Osteocyte (in vitro differentiated cells): ENCODE measurements at regions not wholly inside any gene's neighbourhood (a gene's known extent, or its start where the extent isn't known, plus 50 kb on each side); places are given as distances from the start of the nearest gene placed in this dataset.
A peak's percentile ranks its signal among the peaks of the same experiment; 100 is the strongest.

ENCODE experiments used
- DNase-seq: peaks from one replicate; pipeline ENCODE4 v3.0.0; 2021; ENCODE audit warnings: mixed read lengths; ENCODE audit not compliant: unreplicated experiment; ENCODE audit errors: extremely low spot score
- H3K27ac Mint-ChIP-seq: one replicate; pipeline ENCODE4 v1.8.0; 2021; ENCODE audit warnings: mild to moderate bottlenecking, mixed read lengths; ENCODE audit not compliant: unreplicated experiment
- H3K27me3 Mint-ChIP-seq: one replicate; pipeline ENCODE4 v1.8.0; 2021; ENCODE audit warnings: mixed read lengths; ENCODE audit not compliant: unreplicated experiment
- H3K36me3 Mint-ChIP-seq: one replicate; pipeline ENCODE4 v1.8.0; 2021; ENCODE audit warnings: mixed read lengths; ENCODE audit not compliant: unreplicated experiment
- H3K4me1 Mint-ChIP-seq: one replicate; pipeline ENCODE4 v1.8.0; 2021; ENCODE audit warnings: mixed read lengths; ENCODE audit not compliant: unreplicated experiment
- H3K4me3 Mint-ChIP-seq: one replicate; pipeline ENCODE4 v1.8.0; 2021; ENCODE audit warnings: mild to moderate bottlenecking, moderate library complexity, mixed read lengths; ENCODE audit not compliant: unreplicated experiment
- H3K9me3 Mint-ChIP-seq: one replicate; pipeline ENCODE4 v1.8.0; 2021; ENCODE audit warnings: mixed read lengths; ENCODE audit not compliant: unreplicated experiment
- CTCF ChIP-seq: fragments of 200-600 bp; sonication (generic); IDR thresholded peaks from 2 replicates; pipeline ENCODE4 v1.5.0; 2021; ENCODE audit warnings: antibody characterized with exemption, mild to moderate bottlenecking, moderate library complexity

- H3K4me1 Mint-ChIP-seq = no peaks in the 10 kb centered on the region
- no peaks in the 10 kb centered on the region for H3K36me3 Mint-ChIP-seq
- no peaks in the 10 kb centered on the region for H3K9me3 Mint-ChIP-seq
- no peak for DNase-seq
- TF ChIP-seq CTCF = no peak
- no peak overlapping the region for H3K4me3 Mint-ChIP-seq
- H3K27me3 Mint-ChIP-seq = no peaks in the 10 kb centered on the region
- no peak overlapping the region for H3K27ac Mint-ChIP-seq
Measured at GRCh38 chr3:146903927-146904326, 298.8 kb upstream of the PLSCR5 start.

DNA sequence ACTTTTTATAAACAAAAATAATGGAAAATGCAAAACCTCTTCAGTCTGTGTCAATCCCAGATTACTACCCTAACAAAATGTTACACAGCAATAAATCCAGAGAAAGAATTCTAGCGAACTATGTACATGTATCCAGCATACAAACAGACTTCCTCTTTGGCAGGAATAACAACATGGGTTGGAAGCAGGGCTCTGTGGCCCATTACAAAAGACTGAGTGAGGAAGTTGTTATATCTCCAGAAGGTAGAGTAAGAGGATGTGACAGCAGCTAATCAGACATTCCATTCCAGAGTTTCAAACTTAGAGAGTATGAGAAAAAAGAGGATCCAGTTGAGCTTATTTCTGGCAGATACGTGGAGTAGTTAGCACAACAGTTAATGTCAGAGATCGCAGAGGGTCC lies 294.0 kb upstream of the PLSCR5 start:
- H3K4me3 Mint-ChIP-seq = no peak overlapping the region
- no peaks in the 10 kb centered on the region for H3K9me3 Mint-ChIP-seq
- TF ChIP-seq CTCF = no peak
- no peak overlapping the region for H3K27ac Mint-ChIP-seq
- peaks cover 19% of the 10 kb centered on the region for H3K4me1 Mint-ChIP-seq
- no peaks in the 10 kb centered on the region for H3K27me3 Mint-ChIP-seq
- no peaks in the 10 kb centered on the region for H3K36me3 Mint-ChIP-seq
- DNase-seq = no peak

DNA sequence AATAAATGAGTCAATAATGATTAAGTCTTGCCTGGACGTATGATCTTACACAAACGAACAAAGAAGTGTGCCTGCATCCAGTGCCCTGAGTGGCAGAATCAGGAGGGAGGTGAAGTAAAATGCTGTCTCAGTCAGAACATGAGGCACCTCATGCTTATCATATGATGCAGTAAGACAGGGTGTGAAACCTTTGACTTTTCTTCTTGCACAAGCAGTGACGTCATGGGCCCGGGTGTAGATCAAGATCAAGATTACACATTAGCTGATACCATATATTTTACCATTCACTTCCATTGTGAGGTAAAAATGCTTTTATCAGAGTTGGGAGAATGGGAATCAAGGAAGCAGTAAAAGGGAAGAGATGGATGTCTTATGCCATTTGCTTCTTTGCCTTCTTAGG lies 291.6 kb upstream of the PLSCR5 start:
- peaks cover 26% of the 10 kb centered on the region for H3K4me1 Mint-ChIP-seq
- no peaks in the 10 kb centered on the region for H3K27me3 Mint-ChIP-seq
- DNase-seq = no peak
- H3K4me3 Mint-ChIP-seq = no peak overlapping the region
- no peaks in the 10 kb centered on the region for H3K9me3 Mint-ChIP-seq
- TF ChIP-seq CTCF = no peak
- no peaks in the 10 kb centered on the region for H3K36me3 Mint-ChIP-seq
- no peak overlapping the region for H3K27ac Mint-ChIP-seq

DNA sequence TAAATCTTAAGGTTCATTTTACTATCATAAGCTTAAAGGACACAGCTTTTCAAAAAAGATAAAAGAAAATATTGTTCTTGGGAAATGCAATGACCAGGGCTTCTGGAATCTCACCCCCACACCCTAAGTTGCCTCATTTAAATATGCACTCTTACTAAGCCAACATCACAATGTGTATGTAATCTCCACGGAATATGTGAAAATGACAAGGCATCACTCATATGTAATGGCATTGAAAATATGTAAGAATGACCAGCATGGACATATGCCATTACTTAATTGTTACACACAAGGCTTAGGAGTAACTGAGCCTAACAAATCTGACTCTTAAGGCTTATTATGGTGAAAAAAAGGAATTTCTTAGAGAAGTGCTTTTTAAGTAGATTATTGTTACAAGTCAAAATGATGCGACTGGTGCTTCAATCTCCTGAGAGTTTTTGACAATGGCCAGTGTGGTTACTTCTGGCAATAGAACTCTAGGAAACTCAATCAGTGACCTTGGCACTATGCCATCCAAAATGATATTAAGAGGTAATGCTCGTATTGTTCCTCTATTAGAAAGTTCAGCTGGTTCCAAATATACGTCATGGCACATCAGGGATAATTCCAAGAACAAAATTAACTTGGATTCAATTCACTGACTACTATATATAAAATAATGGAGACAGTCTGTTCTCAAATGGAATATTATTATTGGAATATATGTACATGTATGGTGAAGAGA lies 290.0 kb upstream of the PLSCR5 start:
- no peaks in the 10 kb centered on the region for H3K27me3 Mint-ChIP-seq
- no peaks in the 10 kb centered on the region for H3K9me3 Mint-ChIP-seq
- no peak for TF ChIP-seq CTCF
- peak overlapping the region; percentile 8 for H3K27ac Mint-ChIP-seq
- H3K36me3 Mint-ChIP-seq = no peaks in the 10 kb centered on the region
- no peak overlapping the region for H3K4me3 Mint-ChIP-seq
- H3K4me1 Mint-ChIP-seq = peaks cover 26% of the 10 kb centered on the region
- no peak for DNase-seq

GRCh38 chr3:146894406-146894805 lies 289.3 kb upstream of the PLSCR5 start:
- no peak overlapping the region for H3K4me3 Mint-ChIP-seq
- H3K27ac Mint-ChIP-seq = peak overlapping the region; percentile 74
- peaks cover 26% of the 10 kb centered on the region for H3K4me1 Mint-ChIP-seq
- H3K27me3 Mint-ChIP-seq = no peaks in the 10 kb centered on the region
- TF ChIP-seq CTCF = no peak
- H3K36me3 Mint-ChIP-seq = no peaks in the 10 kb centered on the region
- H3K9me3 Mint-ChIP-seq = no peaks in the 10 kb centered on the region
- no peak for DNase-seq
